HL-60 (cell line): ENCODE measurements at regions not wholly inside any gene's neighbourhood (a gene's known extent, or its start where the extent isn't known, plus 50 kb on each side); places are given as distances from the start of the nearest gene placed in this dataset.

Experiments used
- CTCF ChIP-seq: IDR thresholded peaks from one replicate; pipeline ENCODE4 v1.5.1; 2011; ENCODE audit warnings: low read length, control low read depth, inconsistent platforms; ENCODE audit not compliant: insufficient read depth
- POLR2AphosphoS5 ChIP-seq: IDR thresholded peaks from 2 replicates; pipeline ENCODE4 v1.6.1; 2012; ENCODE audit warnings: low read depth

- no peak for TF ChIP-seq POLR2AphosphoS5
- TF ChIP-seq CTCF = no peak
Observed at GRCh38 chr1:118294875-118295642, 110.0 kb upstream of the SPAG17 start.
